ENCODE measurements at regions not wholly inside any gene's neighbourhood (a gene's known extent, or its start where the extent isn't known, plus 50 kb on each side); places are given as distances from the start of the nearest gene placed in this dataset.

DNA sequence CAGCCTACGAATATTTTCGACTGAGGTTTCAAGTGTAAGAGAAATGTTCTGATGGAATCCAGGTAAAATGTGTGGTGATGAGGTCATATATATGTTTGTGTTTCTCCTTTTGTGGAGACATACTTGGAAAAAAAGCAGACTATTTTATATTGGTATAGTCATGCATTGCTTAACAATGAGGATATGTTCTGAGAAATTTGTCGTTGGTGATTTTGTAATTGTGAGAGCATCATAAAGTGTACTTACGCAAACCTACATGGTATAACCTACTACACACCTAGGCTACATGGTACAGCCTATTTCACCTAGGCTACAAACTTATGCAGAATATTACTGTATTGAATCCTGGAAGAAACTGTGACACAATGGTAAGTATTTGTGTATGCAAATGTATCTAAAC is 1849.9 kb upstream of the CELF4 start:
- TF ChIP-seq, protein P1, sequence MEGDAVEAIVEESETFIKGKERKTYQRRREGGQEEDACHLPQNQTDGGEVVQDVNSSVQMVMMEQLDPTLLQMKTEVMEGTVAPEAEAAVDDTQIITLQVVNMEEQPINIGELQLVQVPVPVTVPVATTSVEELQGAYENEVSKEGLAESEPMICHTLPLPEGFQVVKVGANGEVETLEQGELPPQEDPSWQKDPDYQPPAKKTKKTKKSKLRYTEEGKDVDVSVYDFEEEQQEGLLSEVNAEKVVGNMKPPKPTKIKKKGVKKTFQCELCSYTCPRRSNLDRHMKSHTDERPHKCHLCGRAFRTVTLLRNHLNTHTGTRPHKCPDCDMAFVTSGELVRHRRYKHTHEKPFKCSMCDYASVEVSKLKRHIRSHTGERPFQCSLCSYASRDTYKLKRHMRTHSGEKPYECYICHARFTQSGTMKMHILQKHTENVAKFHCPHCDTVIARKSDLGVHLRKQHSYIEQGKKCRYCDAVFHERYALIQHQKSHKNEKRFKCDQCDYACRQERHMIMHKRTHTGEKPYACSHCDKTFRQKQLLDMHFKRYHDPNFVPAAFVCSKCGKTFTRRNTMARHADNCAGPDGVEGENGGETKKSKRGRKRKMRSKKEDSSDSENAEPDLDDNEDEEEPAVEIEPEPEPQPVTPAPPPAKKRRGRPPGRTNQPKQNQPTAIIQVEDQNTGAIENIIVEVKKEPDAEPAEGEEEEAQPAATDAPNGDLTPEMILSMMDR (IDR thresholded peaks at IDR 0.05) = no peak
- no peak for TF ChIP-seq POLR2A (IDR thresholded peaks at IDR 0.05)
